ENCODE measurements at regions not wholly inside any gene's neighbourhood (a gene's known extent, or its start where the extent isn't known, plus 50 kb on each side); places are given as distances from the start of the nearest gene placed in this dataset.
A peak's percentile ranks its signal among the peaks of the same experiment; 100 is the strongest.

DNA sequence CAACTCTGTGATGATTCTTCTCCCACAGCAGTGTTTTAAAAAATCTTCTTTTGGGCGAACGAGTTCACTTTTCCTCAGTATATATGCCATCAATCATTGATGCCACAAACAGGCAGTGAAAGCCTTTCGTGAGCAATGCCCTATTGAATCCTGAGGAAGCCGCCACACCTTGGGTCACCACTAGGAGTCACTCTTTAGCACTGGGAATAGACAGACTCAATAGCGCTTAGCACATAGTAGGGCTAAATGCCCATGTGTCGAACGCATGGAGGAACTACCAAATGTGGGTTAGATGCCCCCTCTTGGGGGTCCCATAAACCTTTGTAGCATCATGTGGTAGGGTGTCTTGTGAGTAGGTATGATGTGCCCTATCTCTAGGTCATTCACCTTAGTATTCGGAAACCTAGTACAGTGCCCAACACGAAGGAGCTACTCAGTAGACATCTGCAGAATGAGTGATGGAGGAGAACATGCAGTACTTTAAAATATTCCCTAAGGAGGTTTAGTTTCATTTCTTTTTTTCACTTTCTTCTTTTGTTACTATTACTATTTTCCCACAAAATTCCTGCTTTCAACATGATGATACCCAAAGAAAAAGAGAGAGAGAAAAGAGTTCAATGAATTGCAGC lies 603.7 kb downstream of the BNC2 start:
- TF ChIP-seq, protein P1, sequence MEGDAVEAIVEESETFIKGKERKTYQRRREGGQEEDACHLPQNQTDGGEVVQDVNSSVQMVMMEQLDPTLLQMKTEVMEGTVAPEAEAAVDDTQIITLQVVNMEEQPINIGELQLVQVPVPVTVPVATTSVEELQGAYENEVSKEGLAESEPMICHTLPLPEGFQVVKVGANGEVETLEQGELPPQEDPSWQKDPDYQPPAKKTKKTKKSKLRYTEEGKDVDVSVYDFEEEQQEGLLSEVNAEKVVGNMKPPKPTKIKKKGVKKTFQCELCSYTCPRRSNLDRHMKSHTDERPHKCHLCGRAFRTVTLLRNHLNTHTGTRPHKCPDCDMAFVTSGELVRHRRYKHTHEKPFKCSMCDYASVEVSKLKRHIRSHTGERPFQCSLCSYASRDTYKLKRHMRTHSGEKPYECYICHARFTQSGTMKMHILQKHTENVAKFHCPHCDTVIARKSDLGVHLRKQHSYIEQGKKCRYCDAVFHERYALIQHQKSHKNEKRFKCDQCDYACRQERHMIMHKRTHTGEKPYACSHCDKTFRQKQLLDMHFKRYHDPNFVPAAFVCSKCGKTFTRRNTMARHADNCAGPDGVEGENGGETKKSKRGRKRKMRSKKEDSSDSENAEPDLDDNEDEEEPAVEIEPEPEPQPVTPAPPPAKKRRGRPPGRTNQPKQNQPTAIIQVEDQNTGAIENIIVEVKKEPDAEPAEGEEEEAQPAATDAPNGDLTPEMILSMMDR (IDR thresholded peaks at IDR 0.05), result peak; percentile 73
- TF ChIP-seq EZH2phosphoT487 (IDR thresholded peaks at IDR 0.05; ENCODE audit: borderline replicate concordance, low read depth) (no peak), TAF1 (IDR thresholded peaks at IDR 0.05; ENCODE audit: borderline replicate concordance, low read depth, low read length) (no peak), FOXJ3 (CRISPR knock-in tag; IDR thresholded peaks at IDR 0.05) (no peak), RFX5 (IDR thresholded peaks at IDR 0.05; ENCODE audit: low read length) (no peak), EP300 (IDR thresholded peaks at IDR 0.05; ENCODE audit: borderline replicate concordance in 1 of 2, low read depth in 1 of 2, low read length in 1 of 2) (no peak)

Data from SK-N-SH (cell line).